ENCODE measurements at regions not wholly inside any gene's neighbourhood (a gene's known extent, or its start where the extent isn't known, plus 50 kb on each side); places are given as distances from the start of the nearest gene placed in this dataset.

- no peak for TF ChIP-seq EZH2 (IDR thresholded peaks at IDR 0.05; ENCODE audit: low read depth)
- TF ChIP-seq, protein P1, sequence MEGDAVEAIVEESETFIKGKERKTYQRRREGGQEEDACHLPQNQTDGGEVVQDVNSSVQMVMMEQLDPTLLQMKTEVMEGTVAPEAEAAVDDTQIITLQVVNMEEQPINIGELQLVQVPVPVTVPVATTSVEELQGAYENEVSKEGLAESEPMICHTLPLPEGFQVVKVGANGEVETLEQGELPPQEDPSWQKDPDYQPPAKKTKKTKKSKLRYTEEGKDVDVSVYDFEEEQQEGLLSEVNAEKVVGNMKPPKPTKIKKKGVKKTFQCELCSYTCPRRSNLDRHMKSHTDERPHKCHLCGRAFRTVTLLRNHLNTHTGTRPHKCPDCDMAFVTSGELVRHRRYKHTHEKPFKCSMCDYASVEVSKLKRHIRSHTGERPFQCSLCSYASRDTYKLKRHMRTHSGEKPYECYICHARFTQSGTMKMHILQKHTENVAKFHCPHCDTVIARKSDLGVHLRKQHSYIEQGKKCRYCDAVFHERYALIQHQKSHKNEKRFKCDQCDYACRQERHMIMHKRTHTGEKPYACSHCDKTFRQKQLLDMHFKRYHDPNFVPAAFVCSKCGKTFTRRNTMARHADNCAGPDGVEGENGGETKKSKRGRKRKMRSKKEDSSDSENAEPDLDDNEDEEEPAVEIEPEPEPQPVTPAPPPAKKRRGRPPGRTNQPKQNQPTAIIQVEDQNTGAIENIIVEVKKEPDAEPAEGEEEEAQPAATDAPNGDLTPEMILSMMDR (conservative IDR thresholded peaks at IDR 0.05): no peak
Observed at GRCh38 chr18:10320791-10321190, 133.6 kb upstream of the APCDD1 start.
